Neuronal stem cell (in vitro differentiated cells): ENCODE measurements at regions not wholly inside any gene's neighbourhood (a gene's known extent, or its start where the extent isn't known, plus 50 kb on each side); places are given as distances from the start of the nearest gene placed in this dataset.
A peak's percentile ranks its signal among the peaks of the same experiment; 100 is the strongest.

ENCODE experiments used
- DNase-seq: peaks from one replicate; pipeline ENCODE4 v3.0.0-alpha.2; 2013; ENCODE audit warnings: low spot score
- H2AFZ ChIP-seq: one replicate; pipeline ENCODE4 v1.6.1; 2013; ENCODE audit warnings: mild to moderate bottlenecking, low read length, inconsistent platforms
- H2AK5ac ChIP-seq: 2 replicates; pipeline ENCODE4 v1.6.1; 2013; ENCODE audit warnings: low read depth, mild to moderate bottlenecking, inconsistent platforms, low read length, moderate library complexity, mixed read lengths
- H2BK120ac ChIP-seq: 2 replicates; pipeline ENCODE4 v1.6.1; 2013; ENCODE audit warnings: low read depth, mild to moderate bottlenecking, inconsistent platforms, low read length, moderate library complexity, mixed read lengths
- H2BK12ac ChIP-seq: one replicate; pipeline ENCODE4 v1.6.1; 2013; ENCODE audit warnings: low read length, inconsistent platforms
- H2BK15ac ChIP-seq: 2 replicates; pipeline ENCODE4 v1.6.1; 2013; ENCODE audit warnings: mild to moderate bottlenecking, low read length, inconsistent platforms, mixed read lengths
- H2BK5ac ChIP-seq: one replicate; pipeline ENCODE4 v1.6.1; 2013; ENCODE audit warnings: inconsistent platforms, mild to moderate bottlenecking, low read length, moderate library complexity
- H3K14ac ChIP-seq: one replicate; pipeline ENCODE4 v1.6.1; 2013; ENCODE audit warnings: low read length, inconsistent platforms
- H3K18ac ChIP-seq: 2 replicates; pipeline ENCODE4 v1.6.1; 2013; ENCODE audit warnings: low read length, inconsistent platforms
- H3K23ac ChIP-seq: 2 replicates; pipeline ENCODE4 v1.6.1; 2013; ENCODE audit warnings: low read depth, mild to moderate bottlenecking, mixed read lengths, low read length, inconsistent platforms; ENCODE audit not compliant: poor library complexity
- H3K27ac ChIP-seq: replicated peaks from 3 replicates; pipeline ENCODE4 v1.5.1; 2013; ENCODE audit warnings: low read length, inconsistent platforms
- H3K27me3 ChIP-seq, 3 experiments: 2 replicates each; pipeline ENCODE4 v1.6.1; 2013; ENCODE audit warnings: low read length in 3 of 3, mild to moderate bottlenecking in 2 of 3, inconsistent platforms in 1 of 3, low read depth in 1 of 3, mixed read lengths in 1 of 3, moderate library complexity in 1 of 3; ENCODE audit not compliant: control insufficient read depth in 3 of 3, insufficient read depth in 3 of 3
- H3K36me3 ChIP-seq, 2 donors: replicated peaks in 1 of 2; 2 replicates each; pipeline ENCODE4 v1.6.1; 2013; ENCODE audit warnings: low read length in 2 of 2; ENCODE audit not compliant: control insufficient read depth in 2 of 2, insufficient read depth in 2 of 2
- H3K4ac ChIP-seq: 2 replicates; pipeline ENCODE4 v1.6.1; 2013; ENCODE audit warnings: inconsistent platforms, mild to moderate bottlenecking, low read length, moderate library complexity
- H3K4me1 ChIP-seq, 2 donors: 1 replicate in 1 of 2; 2 replicates in 1 of 2; pipeline ENCODE4 v1.6.1; 2013; ENCODE audit warnings: low read length in 2 of 2, low read depth in 1 of 2; ENCODE audit not compliant: control insufficient read depth in 2 of 2, insufficient read depth in 1 of 2
- H3K4me2 ChIP-seq: one replicate; pipeline ENCODE4 v1.6.1; 2013; ENCODE audit warnings: mild to moderate bottlenecking, low read length, inconsistent platforms; ENCODE audit not compliant: insufficient read depth, poor library complexity, severe bottlenecking
- H3K4me3 ChIP-seq, 2 donors: 2 replicates each; pipeline ENCODE4 v1.5.1; 2013; ENCODE audit warnings: low read length in 2 of 2, mild to moderate bottlenecking in 2 of 2, inconsistent platforms in 1 of 2, moderate library complexity in 1 of 2
- H3K79me1 ChIP-seq: one replicate; pipeline ENCODE4 v1.6.1; 2013; ENCODE audit warnings: low read depth, mild to moderate bottlenecking, inconsistent platforms, low read length, moderate library complexity
- H3K9ac ChIP-seq: one replicate; pipeline ENCODE4 v1.6.1; 2013; ENCODE audit warnings: mild to moderate bottlenecking, low read depth, low read length, inconsistent platforms; ENCODE audit not compliant: poor library complexity
- H3K9me3 ChIP-seq, 2 donors: replicated peaks in 1 of 2; 2 replicates each; pipeline versions ENCODE3 to v1.6.1; 2013; ENCODE audit warnings: low read length in 2 of 2, mild to moderate bottlenecking in 2 of 2, inconsistent platforms in 1 of 2, low read depth in 1 of 2, mixed read lengths in 1 of 2, moderate library complexity in 1 of 2; ENCODE audit not compliant: control insufficient read depth in 2 of 2, insufficient read depth in 1 of 2
- H4K8ac ChIP-seq: one replicate; pipeline ENCODE4 v1.6.1; 2013; ENCODE audit warnings: low read depth, mild to moderate bottlenecking, inconsistent platforms, low read length, moderate library complexity
- H4K91ac ChIP-seq: one replicate; pipeline ENCODE4 v1.6.1; 2013; ENCODE audit warnings: low read length, low read depth, mild to moderate bottlenecking, inconsistent platforms; ENCODE audit not compliant: poor library complexity
- WGBS, 2 donors: extraction: QIAGEN DNeasy Blood & Tissue Kit; methylation state at CpG; one replicate each; pipeline ENCODE4 v1.1.7; 2013; ENCODE audit warnings: missing lambda C conversion rate in 2 of 2, mixed read lengths in 1 of 2; ENCODE audit not compliant: insufficient read length in 2 of 2, insufficient replicate concordance in 1 of 2; ENCODE audit errors: extremely low coverage in 2 of 2; 5-methylcytosine and 5-hydroxymethylcytosine counted together

DNA sequence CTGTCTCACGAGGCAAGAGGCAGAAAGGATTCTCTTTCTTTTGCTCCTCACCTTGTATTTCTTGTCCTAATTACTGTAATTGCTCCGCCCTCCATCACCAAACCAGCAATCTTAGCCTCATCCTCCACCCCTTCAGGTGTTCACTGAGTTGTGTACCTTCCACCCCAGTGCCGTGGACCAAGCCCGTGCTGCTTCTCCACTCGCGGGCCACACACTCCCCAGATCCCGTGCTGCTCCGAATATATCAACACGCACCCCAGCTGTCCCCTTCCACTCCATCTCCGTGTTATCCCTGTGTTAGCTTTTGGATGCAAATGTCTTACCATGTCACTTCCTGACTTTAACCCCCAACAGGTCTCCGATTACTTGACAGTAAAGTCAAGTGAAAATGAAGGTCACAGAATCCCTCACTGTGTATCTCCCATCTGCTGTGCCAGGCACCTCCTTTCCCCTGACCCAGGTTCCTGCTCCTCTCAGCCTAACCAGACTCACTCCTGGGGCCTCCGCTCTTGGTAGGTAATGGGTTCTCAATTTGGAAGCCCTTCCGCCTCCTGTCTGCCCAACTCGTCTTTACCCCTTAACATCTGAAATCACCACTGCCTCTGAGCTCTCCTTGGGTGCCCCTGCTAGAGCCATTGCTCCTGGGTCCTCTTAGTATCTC is 320.2 kb downstream of the MED10 start:
- Histone ChIP-seq H2BK15ac (no peak overlapping the region), H2BK12ac (no peak overlapping the region), H4K8ac (no peak overlapping the region), H3K9me3 (peaks cover 0 to 2% of the 10 kb centered on the region in 2 donors), H3K79me1 (no peaks in the 10 kb centered on the region), H3K18ac (peak overlapping the region; percentile 42), H3K9ac (no peak overlapping the region), H3K4me3 (no peak overlapping the region), H4K91ac (no peak overlapping the region), H2BK120ac (no peak overlapping the region), H3K36me3 (no peaks in the 10 kb centered on the region), H3K4me1 (no peaks in the 10 kb centered on the region), H2BK5ac (no peak overlapping the region), H3K27ac (no peak overlapping the region), H2AFZ (no peak overlapping the region), H3K27me3 (no peaks in the 10 kb centered on the region), H3K4me2 (no peak overlapping the region), H2AK5ac (no peak overlapping the region), H3K4ac (no peak overlapping the region), H3K14ac (no peak overlapping the region), H3K23ac (no peak overlapping the region)
- no peak for DNase-seq
- no CpG with 5 or more reads among the region's 14 CpGs for WGBS, 2 donors

DNA sequence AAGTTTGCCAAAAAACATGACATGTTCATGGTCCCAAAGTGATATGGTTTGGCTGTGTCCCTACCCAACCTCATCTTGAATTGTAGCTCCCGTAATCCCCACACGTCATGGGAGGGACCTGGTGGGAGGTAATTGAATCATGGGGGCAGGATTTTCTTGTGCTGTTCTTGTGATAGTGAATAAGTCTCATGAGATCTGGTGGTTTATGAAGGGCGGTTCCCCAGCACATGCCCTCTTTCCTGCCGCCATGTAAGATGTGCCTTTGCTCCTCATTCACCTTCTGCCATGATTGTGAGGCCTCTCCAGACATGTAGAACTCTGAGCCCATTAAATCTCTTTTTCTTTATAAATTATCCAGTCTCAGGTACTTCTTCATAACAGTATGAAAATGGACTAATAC is 322.1 kb downstream of the MED10 start:
- H3K27ac ChIP-seq, result no peak overlapping the region
- H3K36me3 ChIP-seq, result no peaks in the 10 kb centered on the region

DNA sequence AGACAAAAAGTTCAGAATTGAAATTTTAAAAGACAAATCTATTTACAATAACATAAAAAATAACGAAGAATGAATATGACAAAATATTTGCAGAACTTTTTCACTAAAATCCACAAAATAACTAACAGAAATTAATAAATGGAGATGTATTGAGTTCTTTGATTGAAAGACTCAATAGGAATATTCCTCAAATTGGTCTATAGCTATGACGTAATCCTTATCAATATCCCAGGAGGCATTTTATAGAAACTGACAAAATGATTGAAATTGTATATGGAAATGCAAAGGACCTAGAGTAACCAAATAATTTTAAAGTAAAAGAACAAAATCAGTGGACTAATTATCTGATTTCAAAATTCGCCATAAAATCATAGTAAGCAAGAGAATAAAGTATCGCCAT is 328.7 kb downstream of the MED10 start:
- Histone ChIP-seq H2AFZ (no peak overlapping the region), H2BK15ac (no peak overlapping the region)
- no CpG with 5 or more reads among the region's 4 CpGs for WGBS, 2 donors

More for the DNA sequence above, 322.1 kb downstream of the MED10 start:
- Histone ChIP-seq H3K4me3 (no peak overlapping the region), H2BK12ac (no peak overlapping the region), H3K9ac (no peak overlapping the region), H4K91ac (no peak overlapping the region), H3K4me1 (no peaks in the 10 kb centered on the region), H4K8ac (no peak overlapping the region), H2AFZ (no peak overlapping the region), H2BK5ac (no peak overlapping the region), H3K23ac (no peak overlapping the region), H3K79me1 (no peaks in the 10 kb centered on the region), H2AK5ac (no peak overlapping the region), H2BK120ac (no peak overlapping the region), H3K4ac (no peak overlapping the region), H2BK15ac (no peak overlapping the region), H3K18ac (no peak overlapping the region), H3K27me3 (no peaks in the 10 kb centered on the region), H3K9me3 (peaks cover 0 to 2% of the 10 kb centered on the region in 2 donors), H3K14ac (no peak overlapping the region), H3K4me2 (no peak overlapping the region)
- DNase-seq, result no peak
- whole genome bisulfite sequencing, 2 donors, result no CpG with 5 or more reads among the region's 4 CpGs

DNA sequence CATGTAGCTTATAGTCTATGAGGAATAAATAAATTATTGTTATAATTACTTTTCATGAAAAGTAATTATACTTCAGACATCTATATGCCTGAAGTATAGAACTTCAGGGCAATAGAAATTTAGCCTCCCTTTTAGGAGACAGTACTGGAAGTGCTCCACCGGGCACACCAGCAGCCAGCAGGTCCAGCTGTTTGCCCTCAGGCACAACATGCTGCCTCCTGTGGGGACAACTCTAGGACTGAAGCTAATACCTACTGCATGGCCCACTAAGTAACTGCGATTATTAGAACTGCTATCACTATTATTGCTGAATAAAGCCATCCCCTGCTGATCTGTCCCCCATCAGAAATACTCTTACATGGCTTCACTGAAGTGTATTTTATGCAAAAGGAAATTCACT is 329.6 kb downstream of the MED10 start:
- WGBS, 2 donors, result no CpG with 5 or more reads among the region's 2 CpGs
- no peak overlapping the region for H3K4me2 ChIP-seq
- no peaks in the 10 kb centered on the region for H3K9me3 ChIP-seq
- no peak overlapping the region for H3K14ac ChIP-seq
- H3K4me1 ChIP-seq, result peaks cover 0 to under 1% of the 10 kb centered on the region in 2 donors
- H3K27ac ChIP-seq, result no peak overlapping the region
- no peak overlapping the region for H2AFZ ChIP-seq
- H3K4me3 ChIP-seq, result no peak overlapping the region
- H4K8ac ChIP-seq, result no peak overlapping the region
- no peak overlapping the region for H3K23ac ChIP-seq
- no peak overlapping the region for H2AK5ac ChIP-seq
- no peak for DNase-seq
- H2BK120ac ChIP-seq, result no peak overlapping the region
- H3K36me3 ChIP-seq, result no peaks in the 10 kb centered on the region
- no peak overlapping the region for H3K18ac ChIP-seq
- H2BK15ac ChIP-seq, result no peak overlapping the region
- H3K27me3 ChIP-seq, result no peaks in the 10 kb centered on the region
- no peak overlapping the region for H2BK5ac ChIP-seq
- no peak overlapping the region for H3K4ac ChIP-seq
- H3K79me1 ChIP-seq, result no peaks in the 10 kb centered on the region
- no peak overlapping the region for H4K91ac ChIP-seq
- no peak overlapping the region for H2BK12ac ChIP-seq
- no peak overlapping the region for H3K9ac ChIP-seq

More for the DNA sequence above, 328.7 kb downstream of the MED10 start:
- Histone ChIP-seq H4K8ac (no peak overlapping the region), H3K27me3 (no peaks in the 10 kb centered on the region), H3K4me1 (no peaks in the 10 kb centered on the region), H3K4me3 (no peak overlapping the region), H3K27ac (no peak overlapping the region), H3K14ac (no peak overlapping the region), H3K4me2 (no peak overlapping the region), H3K9me3 (no peaks in the 10 kb centered on the region), H2BK5ac (no peak overlapping the region), H2BK12ac (no peak overlapping the region), H3K18ac (no peak overlapping the region), H3K9ac (no peak overlapping the region), H2AK5ac (no peak overlapping the region), H4K91ac (no peak overlapping the region), H2BK120ac (no peak overlapping the region), H3K79me1 (no peaks in the 10 kb centered on the region), H3K4ac (no peak overlapping the region), H3K23ac (no peak overlapping the region), H3K36me3 (no peaks in the 10 kb centered on the region)
- DNase-seq, result no peak
